PC-3 (cell line): ENCODE measurements at regions not wholly inside any gene's neighbourhood (a gene's known extent, or its start where the extent isn't known, plus 50 kb on each side); places are given as distances from the start of the nearest gene placed in this dataset.

Experiments used
- EZH2 ChIP-seq: fragments of 300-600 bp; sonication (generic); IDR thresholded peaks from one replicate; pipeline ENCODE4 v1.6.1; 2017; ENCODE audit warnings: antibody characterized with exemption, mild to moderate bottlenecking, low read length; ENCODE audit not compliant: unreplicated experiment
- EZH2phosphoT487 ChIP-seq: fragments of 300-600 bp; sonication (generic); IDR thresholded peaks from 2 replicates; pipeline ENCODE4 v1.6.1; 2018; ENCODE audit warnings: mild to moderate bottlenecking, antibody characterized with exemption, low read length, borderline replicate concordance
- TF ChIP-seq, protein P1 (sequence below): fragments of 300-600 bp; sonication (generic); conservative IDR thresholded peaks from 2 replicates; pipeline ENCODE4 v1.5.1; 2017; ENCODE audit warnings: antibody characterized with exemption, low read depth, mild to moderate bottlenecking, low read length

DNA sequence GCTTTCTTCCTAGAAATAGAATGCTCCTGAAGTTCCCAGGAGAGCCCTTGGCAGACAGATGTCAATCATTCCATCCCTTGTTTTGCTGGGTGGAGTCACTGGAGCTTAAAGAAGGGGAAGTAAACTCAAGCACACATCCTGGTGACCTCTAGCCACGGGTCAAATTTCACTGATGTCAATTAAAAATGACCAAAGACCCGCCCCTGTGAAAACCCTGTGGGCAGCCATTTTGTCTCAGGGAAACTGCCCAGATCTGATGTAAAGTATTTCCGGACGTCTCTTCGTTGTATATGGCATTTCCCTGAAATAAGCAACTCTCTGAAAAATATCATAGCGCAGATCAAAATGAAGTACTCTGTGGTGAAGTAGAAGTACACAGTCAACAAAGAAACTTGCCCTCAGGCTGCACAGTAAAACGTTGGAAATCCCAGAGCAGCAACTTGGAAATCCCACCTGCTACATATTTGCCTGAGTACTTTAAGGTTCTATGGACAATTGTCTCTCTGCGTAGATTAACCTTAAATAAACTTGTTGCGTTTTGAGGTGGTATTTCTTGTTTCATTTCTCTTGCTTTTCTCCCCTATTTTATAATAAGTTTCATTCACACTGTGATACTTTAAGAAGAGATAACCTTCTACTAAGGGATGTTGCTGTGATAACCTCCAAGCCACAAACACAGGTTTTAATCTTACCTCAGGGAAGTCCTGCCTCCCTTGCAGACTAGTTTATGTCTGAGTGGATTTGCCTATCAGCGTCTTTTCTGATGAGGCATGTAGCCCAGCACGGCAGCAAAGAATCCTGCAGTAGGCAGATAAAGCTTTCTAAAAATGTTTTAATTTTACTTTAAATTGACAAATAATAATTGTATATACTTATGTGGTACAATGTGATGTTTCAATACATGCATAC is 60.9 kb upstream of the PIP5K1B start:
- TF ChIP-seq, protein P1, sequence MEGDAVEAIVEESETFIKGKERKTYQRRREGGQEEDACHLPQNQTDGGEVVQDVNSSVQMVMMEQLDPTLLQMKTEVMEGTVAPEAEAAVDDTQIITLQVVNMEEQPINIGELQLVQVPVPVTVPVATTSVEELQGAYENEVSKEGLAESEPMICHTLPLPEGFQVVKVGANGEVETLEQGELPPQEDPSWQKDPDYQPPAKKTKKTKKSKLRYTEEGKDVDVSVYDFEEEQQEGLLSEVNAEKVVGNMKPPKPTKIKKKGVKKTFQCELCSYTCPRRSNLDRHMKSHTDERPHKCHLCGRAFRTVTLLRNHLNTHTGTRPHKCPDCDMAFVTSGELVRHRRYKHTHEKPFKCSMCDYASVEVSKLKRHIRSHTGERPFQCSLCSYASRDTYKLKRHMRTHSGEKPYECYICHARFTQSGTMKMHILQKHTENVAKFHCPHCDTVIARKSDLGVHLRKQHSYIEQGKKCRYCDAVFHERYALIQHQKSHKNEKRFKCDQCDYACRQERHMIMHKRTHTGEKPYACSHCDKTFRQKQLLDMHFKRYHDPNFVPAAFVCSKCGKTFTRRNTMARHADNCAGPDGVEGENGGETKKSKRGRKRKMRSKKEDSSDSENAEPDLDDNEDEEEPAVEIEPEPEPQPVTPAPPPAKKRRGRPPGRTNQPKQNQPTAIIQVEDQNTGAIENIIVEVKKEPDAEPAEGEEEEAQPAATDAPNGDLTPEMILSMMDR: no peak
- no peak for TF ChIP-seq EZH2
- TF ChIP-seq EZH2phosphoT487: no peak
